GM20000 (cell line): ENCODE measurements at regions not wholly inside any gene's neighbourhood (a gene's known extent, or its start where the extent isn't known, plus 50 kb on each side); places are given as distances from the start of the nearest gene placed in this dataset.
"Not testable (repeated sequence)": the region's sequence is repeated elsewhere in the genome, so short reads cannot be mapped to it uniquely, and the experiment has no call there.

ENCODE experiments used
- DNase-seq: peaks from one replicate; pipeline ENCODE4 v3.0.0; 2012; ENCODE audit warnings: low spot score
- TF ChIP-seq, protein P1 (sequence below): IDR thresholded peaks from 2 replicates; pipeline ENCODE4 v1.5.1; 2012; ENCODE audit warnings: mild to moderate bottlenecking, control low read depth; ENCODE audit errors: extremely low read depth, missing control alignments

DNA sequence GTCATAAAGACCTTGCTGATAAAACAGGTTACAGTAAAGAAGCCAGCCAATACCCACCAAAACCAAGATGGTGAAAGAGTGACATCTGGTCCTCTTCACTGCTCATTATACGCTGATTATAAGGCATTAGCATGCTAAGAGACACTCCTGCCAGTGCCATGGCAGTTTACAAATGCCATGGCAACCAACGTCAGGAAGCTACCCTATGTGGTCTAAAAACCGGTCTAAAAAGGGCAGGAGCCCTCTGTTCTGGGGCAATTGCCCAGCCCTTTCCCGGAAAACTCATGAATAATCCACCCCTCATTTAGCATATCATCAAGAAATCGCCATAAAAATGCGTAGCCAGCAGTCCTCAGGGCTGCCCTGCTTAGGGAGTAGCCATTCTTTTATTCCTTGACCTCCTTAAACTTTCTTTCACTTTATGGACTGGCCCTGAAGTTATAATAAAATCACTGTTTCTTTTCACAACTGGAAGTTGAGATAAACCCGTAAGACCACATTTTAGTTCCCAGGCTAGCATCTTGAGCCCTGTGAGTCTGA lies 260.5 kb upstream of the FAT1 start:
- TF ChIP-seq, protein P1, sequence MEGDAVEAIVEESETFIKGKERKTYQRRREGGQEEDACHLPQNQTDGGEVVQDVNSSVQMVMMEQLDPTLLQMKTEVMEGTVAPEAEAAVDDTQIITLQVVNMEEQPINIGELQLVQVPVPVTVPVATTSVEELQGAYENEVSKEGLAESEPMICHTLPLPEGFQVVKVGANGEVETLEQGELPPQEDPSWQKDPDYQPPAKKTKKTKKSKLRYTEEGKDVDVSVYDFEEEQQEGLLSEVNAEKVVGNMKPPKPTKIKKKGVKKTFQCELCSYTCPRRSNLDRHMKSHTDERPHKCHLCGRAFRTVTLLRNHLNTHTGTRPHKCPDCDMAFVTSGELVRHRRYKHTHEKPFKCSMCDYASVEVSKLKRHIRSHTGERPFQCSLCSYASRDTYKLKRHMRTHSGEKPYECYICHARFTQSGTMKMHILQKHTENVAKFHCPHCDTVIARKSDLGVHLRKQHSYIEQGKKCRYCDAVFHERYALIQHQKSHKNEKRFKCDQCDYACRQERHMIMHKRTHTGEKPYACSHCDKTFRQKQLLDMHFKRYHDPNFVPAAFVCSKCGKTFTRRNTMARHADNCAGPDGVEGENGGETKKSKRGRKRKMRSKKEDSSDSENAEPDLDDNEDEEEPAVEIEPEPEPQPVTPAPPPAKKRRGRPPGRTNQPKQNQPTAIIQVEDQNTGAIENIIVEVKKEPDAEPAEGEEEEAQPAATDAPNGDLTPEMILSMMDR: no peak
- no peak for DNase-seq

DNA sequence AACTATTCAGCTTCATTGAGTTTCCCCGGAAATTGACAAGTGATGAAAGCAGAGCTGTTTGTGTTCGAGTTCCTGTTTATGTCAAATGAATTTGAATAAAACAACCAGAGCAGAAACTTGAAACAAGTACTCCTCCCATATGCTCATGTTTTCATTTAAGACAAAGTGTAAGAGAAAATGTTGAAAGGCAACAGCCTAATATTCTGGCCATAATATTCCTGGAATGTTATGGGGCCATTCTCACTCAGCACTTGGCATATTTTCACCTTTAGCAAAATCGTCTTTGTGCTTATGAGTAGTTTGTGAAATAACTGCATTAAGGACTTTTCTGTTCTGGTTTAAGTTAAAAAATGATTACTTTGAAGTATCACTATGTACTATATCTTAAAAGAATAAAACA lies 276.0 kb upstream of the FAT1 start:
- TF ChIP-seq, protein P1: no peak
- no peak for DNase-seq

DNA sequence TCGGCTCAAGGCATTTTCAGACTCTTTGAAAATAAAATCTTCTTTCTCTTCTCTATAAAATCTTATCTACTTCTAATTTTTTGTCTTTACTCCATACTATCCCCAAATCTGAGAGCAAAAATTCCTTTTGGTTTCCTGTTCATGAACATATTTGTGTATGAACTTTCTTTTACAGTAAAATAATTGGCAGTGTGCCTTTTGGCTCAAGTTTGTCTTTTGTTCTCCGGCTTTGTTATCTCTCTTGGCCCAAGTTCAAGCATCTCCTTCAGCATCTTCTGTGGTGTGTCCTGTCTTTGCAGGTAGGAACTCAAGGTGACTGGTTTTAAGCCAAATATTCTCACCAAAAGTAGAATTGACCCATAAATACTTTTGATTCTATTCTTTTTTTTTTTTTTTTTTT lies 276.6 kb upstream of the FAT1 start:
- DNase-seq: no peak
- TF ChIP-seq, protein P1: no peak

DNA sequence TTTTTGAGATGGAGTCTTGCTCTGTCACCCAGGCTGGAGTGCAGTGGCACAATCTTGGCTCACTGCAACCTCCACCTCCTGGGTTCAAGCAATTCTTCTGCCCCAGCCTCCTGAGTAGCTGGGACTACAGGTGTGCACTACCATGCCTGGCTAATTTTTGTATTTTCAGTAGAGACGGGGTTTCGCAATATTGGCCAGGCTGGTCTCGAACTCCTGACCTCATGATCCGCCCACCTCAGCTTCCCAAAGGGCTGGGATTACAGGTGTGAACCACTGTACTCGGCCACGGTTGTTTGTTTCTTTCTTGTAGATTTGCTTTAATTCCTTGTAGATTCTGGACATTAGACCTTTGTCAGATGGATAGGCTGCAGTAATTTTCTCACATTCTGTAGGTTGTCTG lies 278.5 kb upstream of the FAT1 start:
- not testable (repeated sequence) for DNase-seq

DNA sequence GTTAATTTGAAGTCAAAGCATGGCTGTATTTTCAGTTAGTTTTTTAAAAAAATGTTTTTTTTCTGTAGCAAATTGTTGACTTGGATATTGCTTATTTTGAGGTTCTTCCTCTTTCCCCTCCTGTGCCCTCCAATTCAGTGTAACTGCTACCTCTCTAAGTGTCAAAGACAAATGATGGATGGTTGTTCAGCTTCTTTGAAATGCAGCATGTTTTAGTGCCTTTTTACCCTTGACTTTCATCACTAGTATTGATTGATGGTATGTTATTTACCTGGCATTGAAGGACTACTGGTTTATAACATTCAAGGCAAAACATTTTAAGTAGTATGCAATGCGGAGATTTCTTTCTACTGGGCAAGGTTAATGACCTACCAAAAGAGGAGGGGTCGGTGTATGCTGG lies 281.0 kb upstream of the FAT1 start:
- TF ChIP-seq, protein P1: no peak

DNA sequence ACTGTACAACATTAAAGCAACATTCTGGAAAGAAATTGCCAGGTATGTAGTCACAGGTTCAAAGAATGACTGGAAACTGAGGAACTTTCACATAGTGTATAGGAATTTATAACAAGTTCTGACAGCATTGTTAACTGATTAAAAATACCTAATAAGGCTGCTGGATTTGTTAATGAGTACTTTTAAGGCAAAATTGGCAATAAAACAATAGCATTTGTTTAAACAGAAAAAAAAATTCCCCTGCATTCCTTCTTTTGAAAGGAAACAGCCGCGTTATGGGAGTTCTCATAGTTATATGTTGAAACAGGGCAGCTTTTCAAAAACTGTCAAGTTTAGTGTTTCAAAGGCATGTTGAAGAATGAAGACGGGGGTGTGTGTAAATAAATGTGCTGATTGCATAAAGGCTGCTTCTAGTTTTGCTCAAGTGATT lies 282.5 kb upstream of the FAT1 start:
- TF ChIP-seq, protein P1: no peak
- DNase-seq: no peak

More for the DNA sequence above, 281.0 kb upstream of the FAT1 start:
- no peak for DNase-seq

DNA sequence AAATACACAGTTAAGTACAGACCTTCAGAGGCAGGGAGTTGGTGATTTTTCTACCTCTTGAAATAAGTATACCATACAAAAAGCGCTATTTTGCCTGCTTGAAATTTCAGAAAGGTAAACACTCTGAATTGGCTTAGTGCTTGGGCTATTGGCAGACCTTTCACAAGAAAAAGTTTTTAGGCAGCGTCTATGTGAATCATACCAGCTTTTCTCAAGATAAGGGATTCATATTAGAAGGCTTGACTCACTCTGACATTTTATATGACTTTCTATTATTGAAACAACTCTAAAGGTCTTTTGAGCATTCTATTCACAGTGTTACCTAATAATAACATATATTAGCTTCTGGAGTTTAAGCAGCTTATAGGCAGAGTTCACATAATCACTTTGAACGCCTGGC lies 286.4 kb upstream of the FAT1 start:
- TF ChIP-seq, protein P1: no peak
- no peak for DNase-seq

DNA sequence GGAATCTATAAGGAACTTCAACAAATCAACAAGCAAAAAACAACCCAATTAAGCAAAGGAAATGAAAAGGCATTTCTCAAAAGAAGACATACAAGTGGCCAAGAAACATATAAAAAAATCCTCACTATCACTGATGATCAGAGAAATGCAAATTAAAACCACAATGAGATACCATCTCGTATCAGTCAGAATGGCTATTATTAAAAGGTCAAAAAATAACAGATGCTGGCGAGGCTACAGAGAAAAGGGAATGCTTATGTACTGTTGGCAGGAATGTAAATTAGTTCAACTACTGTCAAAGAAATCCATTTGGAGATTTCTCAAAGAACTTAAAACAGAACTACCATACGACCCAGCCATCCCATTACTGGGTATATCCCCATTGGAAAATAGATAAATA lies 292.4 kb upstream of the FAT1 start:
- TF ChIP-seq, protein P1: no peak

More for the DNA sequence above, 292.4 kb upstream of the FAT1 start:
- no peak for DNase-seq
